NT2/D1 (cell line): ENCODE measurements at regions not wholly inside any gene's neighbourhood (a gene's known extent, or its start where the extent isn't known, plus 50 kb on each side); places are given as distances from the start of the nearest gene placed in this dataset.

Source experiments
- YY1 ChIP-seq: IDR thresholded peaks from 2 replicates; pipeline ENCODE4 v1.6.1; 2011; ENCODE audit not compliant: insufficient read length, insufficient read depth
- ZNF274 ChIP-seq: IDR thresholded peaks from 2 replicates; pipeline ENCODE4 v1.6.1; 2011; ENCODE audit warnings: mild to moderate bottlenecking, low read depth, low read length

- no peak for TF ChIP-seq YY1
- no peak for TF ChIP-seq ZNF274
Measured at GRCh38 chr2:128995086-128995485, 676.4 kb upstream of the HS6ST1 start.
